NCI-H524 treated with DMSO at 0.1 percent for 48 hours (cell line): ENCODE measurements at regions not wholly inside any gene's neighbourhood (a gene's known extent, or its start where the extent isn't known, plus 50 kb on each side); places are given as distances from the start of the nearest gene placed in this dataset.

Experiments
- DNase-seq: peaks from one replicate; lab custom pipeline; 2025; lab: John Stamatoyannopoulos, UW

- no peak for DNase-seq
These were observed 784.8 kb upstream of the KLHL29 start for GRCh38 chr2:22600156-22600555.

GRCh38 chr2:22600999-22601398, 784.0 kb upstream of the KLHL29 start:
- DNase-seq, result no peak

GRCh38 chr2:22604136-22604535, 780.8 kb upstream of the KLHL29 start:
- DNase-seq, result no peak

GRCh38 chr2:22616031-22616430, 768.9 kb upstream of the KLHL29 start:
- DNase-seq, result no peak

- no peak for DNase-seq
These were observed 761.4 kb upstream of the KLHL29 start for GRCh38 chr2:22623620-22624019.

GRCh38 chr2:22626621-22627020, 758.4 kb upstream of the KLHL29 start:
- no peak for DNase-seq

- no peak for DNase-seq
These were observed 756.8 kb upstream of the KLHL29 start for GRCh38 chr2:22628221-22628620.

- no peak for DNase-seq
These were observed 756.1 kb upstream of the KLHL29 start for GRCh38 chr2:22628906-22629305.

GRCh38 chr2:22634167-22634566, 750.8 kb upstream of the KLHL29 start:
- DNase-seq, result peak; percentile 84

- DNase-seq, result no peak
These were observed 728.6 kb upstream of the KLHL29 start for GRCh38 chr2:22656426-22656825.

GRCh38 chr2:22673529-22673928, 711.5 kb upstream of the KLHL29 start:
- DNase-seq, result no peak

GRCh38 chr2:22683914-22684313, 701.1 kb upstream of the KLHL29 start:
- DNase-seq, result no peak

GRCh38 chr2:22690096-22690495, 694.9 kb upstream of the KLHL29 start:
- no peak for DNase-seq

GRCh38 chr2:22691666-22692065, 693.3 kb upstream of the KLHL29 start:
- no peak for DNase-seq

GRCh38 chr2:22692746-22693145, 692.2 kb upstream of the KLHL29 start:
- DNase-seq, result no peak

GRCh38 chr2:22694300-22694699, 690.7 kb upstream of the KLHL29 start:
- DNase-seq, result no peak

GRCh38 chr2:22694856-22695255, 690.1 kb upstream of the KLHL29 start:
- no peak for DNase-seq

GRCh38 chr2:22697054-22697788, 687.8 kb upstream of the KLHL29 start:
- no peak for DNase-seq

GRCh38 chr2:22701561-22702160, 683.3 kb upstream of the KLHL29 start:
- no peak for DNase-seq

- DNase-seq, result no peak
These were observed 681.6 kb upstream of the KLHL29 start for GRCh38 chr2:22703286-22703920.

- DNase-seq, result no peak
These were observed 665.6 kb upstream of the KLHL29 start for GRCh38 chr2:22719396-22719795.

- DNase-seq, result no peak
These were observed 655.5 kb upstream of the KLHL29 start for GRCh38 chr2:22729466-22729865.

GRCh38 chr2:22734373-22735045, 650.5 kb upstream of the KLHL29 start:
- DNase-seq, result no peak
